ENCODE measurements at regions not wholly inside any gene's neighbourhood (a gene's known extent, or its start where the extent isn't known, plus 50 kb on each side); places are given as distances from the start of the nearest gene placed in this dataset.

GRCh38 chr6:97461218-97461617 lies 178.2 kb upstream of the MMS22L start:
- TF ChIP-seq CTCF (conservative IDR thresholded peaks at IDR 0.05; ENCODE audit: low read depth, low read length) = no peak
- TF ChIP-seq EZH2 (IDR thresholded peaks at IDR 0.05; ENCODE audit: borderline replicate concordance, low read depth, low read length, poor library complexity, severe bottlenecking) = no peak
